Medulla oblongata (tissue), 1 donor: ENCODE measurements at regions not wholly inside any gene's neighbourhood (a gene's known extent, or its start where the extent isn't known, plus 50 kb on each side); places are given as distances from the start of the nearest gene placed in this dataset.
"Not testable (repeated sequence)": the region's sequence is repeated elsewhere in the genome, so short reads cannot be mapped to it uniquely, and the experiment has no call there.

Source experiments
- DNase-seq: peaks from one replicate; pipeline ENCODE4 v3.0.0-alpha.2; 2015; ENCODE audit errors: extremely low spot score

DNA sequence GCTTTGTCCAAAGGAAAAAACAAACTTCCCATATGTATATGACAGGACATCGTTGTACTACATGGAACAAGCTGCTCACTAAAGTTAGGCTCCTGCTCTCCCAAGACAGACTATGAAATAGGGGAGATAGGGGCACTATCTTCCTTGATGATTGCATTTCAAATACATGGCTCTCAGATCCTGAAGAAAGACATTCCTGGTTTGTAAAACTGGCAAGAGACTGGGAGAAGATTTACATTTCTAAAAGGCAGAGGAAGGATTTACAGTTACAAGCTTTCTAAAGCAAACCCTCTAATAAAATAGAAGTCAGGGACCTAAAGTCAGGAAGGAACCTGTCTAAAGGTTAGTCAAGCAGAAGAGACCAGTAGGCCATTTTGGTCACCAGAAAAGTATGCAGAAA is 103.7 kb downstream of the SLC17A6 start:
- DNase-seq: no peak

DNA sequence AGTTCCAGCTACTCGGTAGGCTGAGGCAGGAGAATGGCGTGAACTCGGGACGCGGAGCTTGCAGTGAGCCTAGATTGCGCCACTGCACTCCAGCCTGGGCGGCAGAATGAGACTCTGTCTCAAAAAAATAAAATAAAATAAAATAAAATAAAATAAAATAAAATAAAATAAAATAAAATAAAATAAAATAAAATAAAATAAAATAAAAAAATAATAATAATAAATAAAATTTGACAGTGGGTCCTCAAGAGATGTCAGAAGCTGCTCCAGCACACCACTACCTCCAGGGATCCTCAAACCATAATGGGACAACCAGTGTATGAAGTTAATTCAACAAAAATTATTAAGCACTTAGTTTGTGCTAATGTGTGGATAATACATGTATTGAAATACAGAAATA is 97.4 kb downstream of the SLC17A6 start:
- not testable (repeated sequence) for DNase-seq

DNA sequence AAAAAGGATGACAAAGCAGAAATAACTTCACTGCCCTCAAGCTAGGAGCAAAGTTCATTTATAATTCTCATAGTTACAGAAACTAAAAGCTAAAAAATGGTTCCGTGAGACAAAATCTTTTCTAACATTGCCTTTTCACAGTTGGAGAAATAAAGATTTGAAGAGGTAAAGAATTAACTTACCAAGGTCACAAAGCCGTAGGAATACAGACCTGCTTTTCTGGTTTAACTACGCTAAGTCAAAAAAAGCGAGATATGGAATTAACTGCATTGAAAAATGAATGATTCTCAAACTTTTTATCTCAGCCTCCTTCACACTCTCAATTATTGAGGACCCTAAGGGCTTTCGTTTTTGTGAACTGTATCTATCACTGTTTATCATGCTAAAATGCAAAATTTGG is 95.3 kb downstream of the SLC17A6 start:
- no peak for DNase-seq

DNA sequence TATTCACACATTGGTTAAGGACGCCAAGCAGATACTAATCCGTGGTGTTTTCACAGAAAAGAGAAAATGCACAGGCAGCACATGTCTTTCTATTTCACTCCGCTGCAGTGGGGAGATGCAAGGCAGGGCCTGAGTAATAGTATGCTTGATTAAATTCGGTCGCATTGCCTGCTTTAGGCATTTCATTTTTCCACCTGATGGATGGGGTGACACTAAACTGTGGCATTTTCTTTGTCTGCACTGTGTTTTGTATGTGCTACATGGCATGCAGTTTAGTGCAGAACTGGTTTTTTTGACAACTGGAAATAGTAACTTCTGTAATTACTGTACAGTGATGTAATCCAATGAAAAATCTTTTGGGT is 94.9 kb downstream of the SLC17A6 start:
- DNase-seq: peak; percentile 8

DNA sequence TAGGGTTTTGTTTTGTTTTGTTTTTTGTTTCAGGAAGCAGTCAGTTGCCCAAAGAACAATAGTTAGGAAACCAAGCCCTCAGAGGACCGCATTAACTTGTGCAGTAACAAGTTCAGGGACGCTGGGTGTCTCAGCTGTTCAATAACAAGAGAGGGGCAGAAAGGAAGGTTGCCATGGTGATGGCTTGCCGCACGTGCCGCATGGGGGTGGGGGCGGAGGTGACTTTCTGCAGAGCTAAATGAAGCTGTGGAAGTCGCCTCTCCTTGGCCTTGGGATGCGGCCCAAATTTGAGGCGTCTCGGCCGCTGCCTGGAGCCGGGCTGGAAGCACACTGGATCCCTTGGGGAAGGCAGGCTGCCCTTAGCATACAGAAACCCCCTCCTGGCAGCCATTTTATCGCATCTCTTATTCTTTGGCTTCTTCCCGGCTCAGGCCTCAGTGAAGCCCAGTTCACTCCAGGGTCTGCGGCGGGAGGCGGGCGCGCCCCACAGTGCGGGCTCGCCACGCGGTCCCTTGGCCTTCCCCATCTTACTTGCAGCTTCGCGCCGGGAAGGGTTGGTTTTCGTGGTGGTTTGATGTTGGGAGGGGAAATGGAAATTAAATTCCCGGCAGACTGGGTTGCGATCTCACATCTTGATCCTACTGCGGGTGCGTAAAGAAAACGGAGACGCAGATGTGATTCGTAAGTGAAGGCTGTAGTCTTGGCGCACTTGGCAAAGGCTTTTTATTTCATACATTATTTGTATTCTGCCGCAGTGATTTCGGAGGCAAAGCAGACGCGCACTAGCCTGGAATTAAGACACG is 94.3 kb downstream of the SLC17A6 start:
- DNase-seq: peak; percentile 26

DNA sequence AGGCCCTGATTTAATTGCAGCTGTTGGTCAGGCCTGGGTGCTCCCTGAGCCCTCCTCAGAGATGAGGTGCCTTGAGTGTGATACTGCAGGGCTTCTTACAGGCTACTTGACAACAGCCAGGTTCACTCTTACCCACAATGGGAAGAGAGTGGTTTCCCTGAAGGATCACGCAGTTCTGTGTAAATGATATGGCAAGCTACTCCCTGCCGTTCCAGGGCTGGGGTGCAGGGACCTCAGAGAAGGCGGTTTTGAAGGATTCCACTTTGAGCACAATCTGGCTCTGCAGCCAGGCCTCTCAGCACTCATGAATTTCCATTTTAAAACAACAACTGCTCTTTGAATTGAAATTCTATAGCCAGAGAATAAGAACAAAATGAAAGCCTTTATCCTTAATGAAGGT is 92.9 kb downstream of the SLC17A6 start:
- no peak for DNase-seq

DNA sequence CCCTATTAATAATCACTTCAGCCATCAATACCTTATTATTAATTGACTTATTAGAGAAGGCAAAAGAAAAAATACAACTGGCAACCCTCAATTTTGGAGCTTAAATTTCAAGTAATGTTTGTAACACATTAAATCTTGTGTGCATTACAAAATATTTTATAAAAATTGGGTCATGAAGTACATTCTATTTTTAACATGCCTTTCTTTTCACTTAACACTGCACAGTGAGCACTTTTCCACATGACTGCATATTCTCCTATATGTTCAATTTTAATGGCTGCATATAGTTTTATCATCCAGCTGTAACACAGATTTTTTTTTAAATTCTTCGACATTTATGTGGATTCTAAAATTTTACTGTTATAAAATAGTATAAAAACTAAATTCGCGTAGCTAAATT is 92.5 kb downstream of the SLC17A6 start:
- no peak for DNase-seq

DNA sequence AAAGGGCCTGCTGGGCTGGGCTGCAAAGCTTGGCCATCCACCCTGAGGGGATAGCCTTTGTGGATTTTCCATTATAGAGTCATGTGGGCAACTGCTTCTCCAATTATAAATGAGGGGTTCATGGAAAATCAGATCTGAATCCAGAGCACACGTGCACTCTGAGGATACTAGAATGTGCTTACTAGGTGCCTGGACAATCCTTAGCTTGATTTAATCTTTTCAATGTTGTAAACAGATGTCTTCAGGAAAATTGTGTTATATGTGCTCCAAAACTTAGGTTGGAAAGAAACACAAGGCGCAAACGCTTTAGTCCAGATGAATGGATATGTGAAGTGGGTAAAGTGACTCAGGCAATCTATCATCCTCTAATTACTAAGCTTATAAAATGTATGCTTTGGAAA is 92.0 kb downstream of the SLC17A6 start:
- DNase-seq: no peak
